ENCODE measurements at regions not wholly inside any gene's neighbourhood (a gene's known extent, or its start where the extent isn't known, plus 50 kb on each side); places are given as distances from the start of the nearest gene placed in this dataset.
"Not testable (repeated sequence)": the region's sequence is repeated elsewhere in the genome, so short reads cannot be mapped to it uniquely, and the experiment has no call there.

DNA sequence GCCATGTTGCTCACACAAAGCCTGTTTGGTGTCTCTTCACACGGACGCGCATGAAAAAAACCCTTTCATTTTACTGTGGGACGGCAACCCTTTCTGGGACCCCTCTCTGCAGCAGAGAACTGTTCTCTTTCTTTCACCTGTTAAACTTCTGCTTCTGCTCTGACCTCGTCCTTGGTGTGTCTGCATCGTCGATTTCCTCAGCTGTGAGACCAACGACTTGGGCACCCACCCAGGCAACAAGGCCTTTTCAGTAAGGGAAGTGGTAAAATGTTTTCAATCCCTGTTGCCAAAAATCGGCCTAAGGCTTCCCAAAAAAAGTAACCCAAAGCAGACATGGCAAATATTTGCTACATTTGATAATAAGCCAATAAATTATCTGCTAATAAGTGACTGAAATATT is 515.3 kb downstream of the IRS2 start:
- WGBS, 2 donors = 72% methylated on average over 9 of the region's 9 CpGs
- Histone ChIP-seq H3K27ac (no peak overlapping the region), H3K36me3 (ENCODE audit: low read depth, missing control alignments) (no peaks in the 10 kb centered on the region), H3K4me1 (peaks cover 5% of the 10 kb centered on the region), H3K4me3 (no peak overlapping the region), H3K9me3 (no peaks in the 10 kb centered on the region), H3K27me3 (no peaks in the 10 kb centered on the region)
- DNase-seq = no peak
- intact Hi-C loops (cut with DNase I; ENCODE audit: low total_unique reads) = no loop called here
- TF ChIP-seq POLR2A (IDR thresholded peaks at IDR 0.05) (no peak), CTCF (IDR thresholded peaks at IDR 0.05) (no peak)

- DNase-seq; H3K9me3 ChIP-seq; H3K36me3 ChIP-seq (ENCODE audit: low read depth, missing control alignments); H3K4me3 ChIP-seq; H3K27ac ChIP-seq; H3K27me3 ChIP-seq; H3K4me1 ChIP-seq; intact Hi-C loops (cut with DNase I; ENCODE audit: low total_unique reads): not testable (repeated sequence)
- WGBS, 2 donors = 88 to 97% methylated on average over 4 of the region's 4 CpGs
Observed at GRCh38 chr13:109269381-109269780, 517.0 kb downstream of the IRS2 start.

GRCh38 chr13:109268492-109268891 is 517.9 kb downstream of the IRS2 start:
- intact Hi-C loops (cut with DNase I; ENCODE audit: low total_unique reads); H3K4me1 ChIP-seq; H3K9me3 ChIP-seq; H3K27ac ChIP-seq; H3K27me3 ChIP-seq; H3K36me3 ChIP-seq (ENCODE audit: low read depth, missing control alignments); H3K4me3 ChIP-seq; DNase-seq: not testable (repeated sequence)
- WGBS, 2 donors = 94 to 98% methylated on average over 3 of the region's 3 CpGs

GRCh38 chr13:109267400-109267799 is 519.0 kb downstream of the IRS2 start:
- H3K27ac ChIP-seq; intact Hi-C loops (cut with DNase I; ENCODE audit: low total_unique reads); DNase-seq; H3K9me3 ChIP-seq; H3K27me3 ChIP-seq; H3K36me3 ChIP-seq (ENCODE audit: low read depth, missing control alignments); H3K4me1 ChIP-seq; H3K4me3 ChIP-seq: not testable (repeated sequence)
- WGBS, 2 donors = 79 to 80% methylated on average over 1 to 4 of the region's 4 CpGs

GRCh38 chr13:109265438-109265742 is 521.0 kb downstream of the IRS2 start:
- H3K36me3 ChIP-seq (ENCODE audit: low read depth, missing control alignments); H3K4me3 ChIP-seq; DNase-seq; H3K27ac ChIP-seq; H3K4me1 ChIP-seq; intact Hi-C loops (cut with DNase I; ENCODE audit: low total_unique reads); H3K27me3 ChIP-seq; H3K9me3 ChIP-seq: not testable (repeated sequence)
- WGBS, 2 donors = 83 to 85% methylated on average over 8 of the region's 8 CpGs

- 76 to 80% methylated on average over 14 of the region's 14 CpGs for WGBS, 2 donors
- H3K9me3 ChIP-seq; H3K4me1 ChIP-seq; intact Hi-C loops (cut with DNase I; ENCODE audit: low total_unique reads); H3K4me3 ChIP-seq; H3K27ac ChIP-seq; H3K27me3 ChIP-seq; H3K36me3 ChIP-seq (ENCODE audit: low read depth, missing control alignments): not testable (repeated sequence)
- DNase-seq = peak; percentile 33
Observed at GRCh38 chr13:109264603-109265437, 521.6 kb downstream of the IRS2 start.

DNA sequence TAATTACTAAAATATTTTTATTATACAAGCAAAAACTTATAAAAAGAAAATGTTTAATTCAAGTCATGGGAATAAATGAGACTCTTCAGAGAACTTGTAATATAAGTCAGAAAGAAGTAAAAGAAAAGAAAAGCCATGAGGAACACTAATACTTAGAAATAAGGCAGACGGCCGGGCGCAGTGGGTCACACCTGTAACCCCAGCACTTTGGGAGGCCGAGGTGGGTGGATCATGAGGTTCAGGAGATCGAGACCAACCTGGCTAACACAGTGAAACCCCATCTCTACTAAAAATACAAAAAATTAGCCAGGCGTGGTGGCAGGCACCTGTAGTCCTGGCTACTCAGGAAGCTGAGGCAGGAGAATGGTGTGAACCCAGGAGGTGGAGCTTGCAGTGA is 528.6 kb downstream of the IRS2 start:
- 94 to 95% methylated on average over 6 of the region's 6 CpGs for WGBS, 2 donors

More for the DNA sequence above, 528.6 kb downstream of the IRS2 start:
- intact Hi-C loops (cut with DNase I; ENCODE audit: low total_unique reads); H3K9me3 ChIP-seq; H3K36me3 ChIP-seq (ENCODE audit: low read depth, missing control alignments); H3K27me3 ChIP-seq; H3K27ac ChIP-seq; H3K4me3 ChIP-seq; H3K4me1 ChIP-seq; DNase-seq: not testable (repeated sequence)
